ENCODE measurements at regions not wholly inside any gene's neighbourhood (a gene's known extent, or its start where the extent isn't known, plus 50 kb on each side); places are given as distances from the start of the nearest gene placed in this dataset.

DNA sequence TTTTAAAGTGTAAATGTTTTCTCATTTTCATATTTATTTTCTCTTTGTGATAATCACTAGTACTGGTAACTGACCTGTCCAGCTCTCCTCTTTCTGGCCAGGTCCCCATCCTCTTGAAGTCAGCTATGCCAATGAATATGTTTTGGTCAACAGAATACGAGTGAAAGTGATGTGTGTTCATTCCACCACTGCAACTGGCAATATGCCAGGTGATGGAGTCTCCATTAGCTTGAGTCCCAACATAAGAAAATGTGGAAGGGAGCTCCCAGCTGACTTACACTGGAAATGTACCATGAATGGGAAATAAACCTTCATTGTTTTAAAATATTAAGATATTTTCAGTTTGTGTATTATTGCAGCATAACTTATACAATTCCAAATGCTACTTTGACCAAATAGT is 75.8 kb downstream of the CCDC34 start:
- Mint-ChIP-seq H3K27me3 (no peaks in the 10 kb centered on the region), H3K9me3 (peaks cover 8% of the 10 kb centered on the region), H3K4me3 (no peak overlapping the region), H3K4me1 (ENCODE audit: unreplicated experiment) (peaks cover 16% of the 10 kb centered on the region), H3K36me3 (peaks cover 6% of the 10 kb centered on the region), H3K27ac (no peak overlapping the region)
- TF ChIP-seq, protein P1, sequence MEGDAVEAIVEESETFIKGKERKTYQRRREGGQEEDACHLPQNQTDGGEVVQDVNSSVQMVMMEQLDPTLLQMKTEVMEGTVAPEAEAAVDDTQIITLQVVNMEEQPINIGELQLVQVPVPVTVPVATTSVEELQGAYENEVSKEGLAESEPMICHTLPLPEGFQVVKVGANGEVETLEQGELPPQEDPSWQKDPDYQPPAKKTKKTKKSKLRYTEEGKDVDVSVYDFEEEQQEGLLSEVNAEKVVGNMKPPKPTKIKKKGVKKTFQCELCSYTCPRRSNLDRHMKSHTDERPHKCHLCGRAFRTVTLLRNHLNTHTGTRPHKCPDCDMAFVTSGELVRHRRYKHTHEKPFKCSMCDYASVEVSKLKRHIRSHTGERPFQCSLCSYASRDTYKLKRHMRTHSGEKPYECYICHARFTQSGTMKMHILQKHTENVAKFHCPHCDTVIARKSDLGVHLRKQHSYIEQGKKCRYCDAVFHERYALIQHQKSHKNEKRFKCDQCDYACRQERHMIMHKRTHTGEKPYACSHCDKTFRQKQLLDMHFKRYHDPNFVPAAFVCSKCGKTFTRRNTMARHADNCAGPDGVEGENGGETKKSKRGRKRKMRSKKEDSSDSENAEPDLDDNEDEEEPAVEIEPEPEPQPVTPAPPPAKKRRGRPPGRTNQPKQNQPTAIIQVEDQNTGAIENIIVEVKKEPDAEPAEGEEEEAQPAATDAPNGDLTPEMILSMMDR (conservative IDR thresholded peaks at IDR 0.05) = no peak
- DNase-seq (ENCODE audit: extremely low spot score, unreplicated experiment) = no peak

DNA sequence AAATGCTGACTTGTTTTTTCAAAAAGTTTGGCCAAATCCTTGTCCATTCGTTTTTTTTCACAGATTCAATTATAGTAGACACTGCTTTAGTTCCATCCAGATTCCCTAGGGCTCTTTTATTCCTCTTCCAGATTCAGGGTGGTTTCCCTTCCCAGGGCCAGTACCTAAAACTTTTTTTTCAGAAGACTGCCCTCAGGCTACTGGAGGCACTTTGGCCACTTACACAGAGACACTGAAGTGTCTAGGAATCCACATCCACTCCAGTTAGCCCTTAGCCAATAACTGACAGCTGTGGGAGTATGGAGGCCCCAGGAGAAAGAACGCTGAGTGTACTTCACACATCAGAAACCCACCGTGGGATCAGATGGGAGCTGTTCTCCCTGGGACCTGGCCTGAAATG is 77.3 kb downstream of the CCDC34 start:
- Mint-ChIP-seq H3K36me3 (no peaks in the 10 kb centered on the region), H3K27me3 (no peaks in the 10 kb centered on the region), H3K4me3 (no peak overlapping the region), H3K27ac (no peak overlapping the region), H3K9me3 (peaks cover 5% of the 10 kb centered on the region), H3K4me1 (ENCODE audit: unreplicated experiment) (peaks cover 27% of the 10 kb centered on the region)
- no peak for DNase-seq (ENCODE audit: extremely low spot score, unreplicated experiment)
- TF ChIP-seq, protein P1 (conservative IDR thresholded peaks at IDR 0.05) = no peak

DNA sequence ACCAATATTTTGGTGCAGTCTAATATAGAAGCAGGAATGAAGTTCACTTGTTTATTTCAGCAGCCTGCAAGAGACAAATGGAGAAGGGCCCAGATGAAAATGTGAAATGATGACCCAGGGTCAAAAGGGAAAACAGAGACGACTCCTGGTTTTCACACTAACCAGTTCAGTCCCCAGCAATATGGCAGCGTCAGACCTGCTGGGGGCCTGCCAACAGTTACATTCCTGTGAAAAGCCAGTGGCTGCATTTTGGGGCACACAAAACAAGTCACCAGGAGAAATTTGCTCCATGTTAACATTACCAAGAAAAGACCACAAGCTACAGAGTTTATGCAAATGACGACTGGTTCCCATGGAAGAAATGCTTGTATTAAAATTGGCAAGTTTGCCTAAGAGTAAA is 80.2 kb downstream of the CCDC34 start:
- Mint-ChIP-seq H3K27ac (no peak overlapping the region), H3K36me3 (no peaks in the 10 kb centered on the region), H3K27me3 (peaks cover 3% of the 10 kb centered on the region), H3K4me3 (no peak overlapping the region), H3K9me3 (peaks cover 5% of the 10 kb centered on the region), H3K4me1 (ENCODE audit: unreplicated experiment) (peaks cover 22% of the 10 kb centered on the region)
- TF ChIP-seq, protein P1 (conservative IDR thresholded peaks at IDR 0.05) = no peak
- no peak for DNase-seq (ENCODE audit: extremely low spot score, unreplicated experiment)

DNA sequence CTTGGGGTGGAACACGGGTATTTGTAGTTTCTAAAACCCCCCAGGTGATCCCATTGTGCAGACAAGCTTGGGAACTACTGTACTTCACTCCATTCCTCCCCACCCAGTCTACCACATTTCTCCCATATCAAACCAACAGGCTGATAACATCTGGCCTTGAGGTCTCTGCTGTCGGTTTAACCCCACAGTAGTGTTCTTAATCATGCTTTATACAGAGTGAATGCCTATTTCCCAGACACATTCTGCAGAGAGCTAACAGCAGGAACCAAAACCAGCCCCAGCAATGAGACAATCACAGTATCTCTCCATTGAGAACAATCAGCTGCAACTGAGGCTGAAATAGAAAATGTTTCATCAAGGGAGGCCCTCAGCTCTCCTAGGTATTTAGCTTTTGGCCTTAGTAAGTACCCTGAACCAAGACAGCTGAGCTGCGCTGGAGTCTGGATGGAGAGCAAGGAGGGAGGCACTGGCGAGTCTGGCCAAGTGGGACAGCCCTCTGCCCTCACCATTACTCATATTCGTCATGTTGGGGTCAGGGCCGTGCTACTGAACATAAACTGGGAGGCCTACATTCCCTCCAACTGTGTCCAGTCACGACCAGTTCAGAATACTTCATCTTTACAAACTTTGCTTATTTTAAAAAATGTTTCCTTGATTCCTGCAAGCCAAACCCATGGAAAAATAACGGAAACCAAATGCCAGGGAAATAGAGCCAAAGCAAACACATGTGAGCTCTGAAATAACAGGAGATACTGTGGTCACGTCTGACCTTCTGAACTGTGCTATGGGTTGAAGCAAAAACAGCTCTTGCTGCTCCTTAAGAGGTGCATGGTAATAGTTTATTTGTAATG is 81.0 kb downstream of the CCDC34 start:
- H3K27me3 Mint-ChIP-seq = peaks cover 3% of the 10 kb centered on the region
- H3K36me3 Mint-ChIP-seq = no peaks in the 10 kb centered on the region
- H3K9me3 Mint-ChIP-seq = peaks cover 5% of the 10 kb centered on the region
- H3K4me3 Mint-ChIP-seq = no peak overlapping the region
- H3K27ac Mint-ChIP-seq = no peak overlapping the region
- DNase-seq (ENCODE audit: extremely low spot score, unreplicated experiment) = no peak
- H3K4me1 Mint-ChIP-seq (ENCODE audit: unreplicated experiment) = peaks cover 22% of the 10 kb centered on the region
- TF ChIP-seq, protein P1 (conservative IDR thresholded peaks at IDR 0.05) = no peak

DNA sequence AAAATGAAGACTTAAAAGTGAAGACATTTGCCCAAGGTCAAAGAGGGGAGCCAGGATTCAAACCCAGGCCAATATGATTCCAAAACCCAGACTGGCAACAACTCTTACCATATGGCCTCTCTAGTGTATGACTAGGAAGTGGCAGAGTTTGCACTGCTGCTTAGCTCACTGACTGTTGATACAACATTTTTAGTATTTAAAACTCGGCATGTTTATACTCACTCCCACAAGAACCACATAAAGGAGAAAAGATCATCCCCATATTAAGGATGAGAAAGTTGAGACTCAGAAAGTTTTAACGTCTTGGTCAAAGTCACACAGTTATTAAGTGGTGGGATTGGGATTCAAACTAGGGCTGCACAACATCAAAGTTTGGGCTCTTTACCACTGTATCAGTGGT is 81.7 kb downstream of the CCDC34 start:
- Mint-ChIP-seq H3K27ac (no peak overlapping the region), H3K4me1 (ENCODE audit: unreplicated experiment) (peaks cover 22% of the 10 kb centered on the region)
- DNase-seq (ENCODE audit: extremely low spot score, unreplicated experiment) = no peak

More for the DNA sequence above, 81.7 kb downstream of the CCDC34 start:
- TF ChIP-seq, protein P1 (conservative IDR thresholded peaks at IDR 0.05) = no peak
- H3K36me3 Mint-ChIP-seq = no peaks in the 10 kb centered on the region
- H3K4me3 Mint-ChIP-seq = no peak overlapping the region
- H3K27me3 Mint-ChIP-seq = peaks cover 3% of the 10 kb centered on the region
- peaks cover 5% of the 10 kb centered on the region for H3K9me3 Mint-ChIP-seq
